GM21529 (cell line): ENCODE measurements at regions not wholly inside any gene's neighbourhood (a gene's known extent, or its start where the extent isn't known, plus 50 kb on each side); places are given as distances from the start of the nearest gene placed in this dataset.
"Not testable (repeated sequence)": the region's sequence is repeated elsewhere in the genome, so short reads cannot be mapped to it uniquely, and the experiment has no call there.

Source experiments
- ATAC-seq: cut with Tn5 transposase; IDR thresholded peaks from one replicate; pipeline ENCODE4 v1.9.1; 2021; ENCODE audit not compliant: unreplicated experiment

DNA sequence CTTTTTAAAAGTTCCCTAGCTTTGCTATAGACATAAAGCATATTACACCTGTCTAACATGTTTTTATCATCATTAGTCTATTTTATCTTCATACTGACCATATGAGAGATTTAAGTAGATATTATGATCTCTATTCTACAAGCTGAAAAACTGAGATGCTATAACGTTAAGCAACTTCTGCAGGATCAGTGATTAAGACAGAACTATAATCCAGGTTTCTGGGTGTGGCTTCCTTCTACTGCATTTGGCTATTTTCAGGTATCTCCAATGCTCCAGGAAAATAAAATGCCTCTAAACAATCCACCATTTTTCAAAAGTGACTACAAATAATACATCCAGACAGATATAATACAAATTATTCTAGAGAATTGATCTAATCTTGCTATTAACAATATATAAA, 53.4 kb downstream of the RGS2 start:
- no peak for ATAC-seq

- ATAC-seq = no peak
Observed at GRCh38 chr1:192866241-192866868, 57.5 kb downstream of the RGS2 start.

DNA sequence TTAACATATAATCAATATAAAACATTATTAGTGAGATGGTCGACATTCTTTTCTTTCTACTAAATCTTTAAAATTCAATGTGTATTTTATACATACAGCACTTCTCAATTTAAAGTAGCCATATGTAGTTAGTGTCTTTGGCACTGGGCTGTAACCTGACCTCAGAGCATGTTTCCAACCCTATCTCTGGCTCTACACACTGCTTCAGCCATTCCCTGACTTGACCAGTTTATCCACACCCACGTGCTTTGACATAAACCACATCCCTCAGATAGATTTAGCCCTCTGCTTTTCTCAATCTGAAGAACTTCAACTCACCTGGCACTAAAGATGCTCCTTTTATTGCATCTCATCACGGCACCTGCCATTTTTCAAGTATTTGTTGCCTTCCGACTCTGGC, 58.3 kb downstream of the RGS2 start:
- no peak for ATAC-seq

DNA sequence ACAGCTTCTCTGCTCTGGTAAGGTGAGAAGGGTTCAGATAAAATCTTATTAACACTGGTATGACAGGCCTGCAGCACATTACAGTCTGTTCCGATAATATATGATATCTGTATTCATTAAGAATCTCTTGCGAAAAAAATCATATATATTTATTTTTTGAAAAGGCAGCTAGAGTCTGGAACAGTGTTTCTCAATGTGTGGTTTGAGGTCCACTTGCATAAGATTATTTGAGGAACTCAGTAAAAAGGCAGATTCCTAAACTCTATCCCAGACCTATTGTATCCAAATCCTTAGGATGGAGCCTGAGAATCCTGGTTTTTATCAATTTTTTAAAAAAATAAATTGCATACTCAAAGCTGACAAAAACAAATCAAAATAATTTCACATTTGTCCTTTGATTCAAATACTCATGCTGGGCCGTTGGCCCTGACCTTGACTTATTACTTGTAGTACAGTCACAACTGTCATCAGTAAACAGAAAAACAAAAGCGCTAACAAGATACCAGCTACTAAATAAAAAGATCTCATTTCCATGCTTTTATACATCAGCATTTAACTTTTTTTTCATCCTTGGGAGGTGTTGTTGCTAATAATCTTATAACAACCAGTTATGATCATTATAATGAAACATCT, 60.6 kb downstream of the RGS2 start:
- no peak for ATAC-seq

DNA sequence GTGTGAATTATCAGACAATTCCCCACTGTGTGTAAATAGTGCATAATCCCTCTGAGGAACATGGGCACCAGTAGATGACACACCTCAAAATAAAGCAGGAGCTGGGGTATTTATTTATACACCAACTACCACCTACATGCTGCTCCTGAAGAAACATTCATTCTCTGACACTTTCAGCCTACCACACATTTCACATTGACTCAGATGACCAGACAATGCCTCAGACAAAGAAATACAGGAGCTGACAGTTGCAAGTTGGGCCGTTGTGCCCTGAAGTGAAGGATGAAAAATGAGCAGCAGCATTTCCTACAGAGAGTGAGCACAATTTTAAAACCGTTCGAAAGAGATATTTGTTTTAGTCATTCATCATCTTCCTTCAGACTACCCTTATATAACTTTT, 63.2 kb downstream of the RGS2 start:
- ATAC-seq = no peak

- no peak for ATAC-seq
Observed at GRCh38 chr1:192873836-192874235, 65.0 kb downstream of the RGS2 start.

- ATAC-seq = no peak
Observed at GRCh38 chr1:192876633-192877032, 67.8 kb downstream of the RGS2 start.

DNA sequence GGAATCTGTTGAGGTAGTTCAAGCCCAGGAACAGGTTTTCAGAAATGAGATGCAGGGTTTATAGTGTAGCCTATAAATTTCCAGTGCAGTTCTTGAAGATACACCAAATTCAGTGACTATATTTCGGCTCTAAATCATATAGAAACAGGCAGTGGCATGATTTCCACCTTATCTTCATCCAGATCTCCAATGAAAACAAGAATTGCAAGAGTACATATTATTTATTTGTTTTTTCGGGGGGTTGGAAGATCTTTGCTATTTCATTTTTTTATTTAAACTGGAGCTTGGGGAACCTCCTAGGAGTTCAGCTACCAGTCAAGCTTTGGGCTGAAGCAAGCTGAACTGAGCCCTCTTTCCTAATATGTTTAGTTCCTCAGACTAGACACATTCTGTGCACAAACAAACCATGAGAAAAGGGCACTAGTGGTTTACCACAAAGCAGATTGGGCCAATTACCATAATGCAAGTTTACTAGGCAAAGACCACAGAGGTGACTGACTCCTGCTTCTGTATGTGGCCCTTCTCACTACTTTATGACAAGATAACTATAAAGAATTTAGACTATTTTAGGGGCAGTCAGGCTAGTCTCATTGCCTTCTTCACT, 68.5 kb downstream of the RGS2 start:
- ATAC-seq = no peak

GRCh38 chr1:192878249-192878648, 69.4 kb downstream of the RGS2 start:
- no peak for ATAC-seq

- no peak for ATAC-seq
Observed at GRCh38 chr1:192879406-192879805, 70.6 kb downstream of the RGS2 start.

DNA sequence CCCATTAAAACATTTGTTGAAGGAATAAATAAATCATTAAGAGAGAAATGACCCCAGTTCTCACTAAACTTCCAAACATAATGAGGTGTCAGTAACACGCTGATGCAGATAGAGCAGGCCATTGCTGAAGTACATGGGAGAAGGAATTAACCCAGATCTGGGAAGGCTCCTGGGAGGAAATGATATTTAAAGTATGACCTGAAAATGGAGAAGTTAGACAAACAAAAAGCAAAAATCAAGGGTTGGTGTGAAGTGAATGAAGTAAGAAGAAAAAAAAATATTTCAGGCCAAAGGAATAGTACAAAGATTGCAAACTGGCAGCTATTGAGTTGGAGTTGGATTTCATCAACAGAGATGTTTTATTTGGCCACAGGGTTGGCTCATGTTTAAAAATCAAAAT, 71.4 kb downstream of the RGS2 start:
- no peak for ATAC-seq

DNA sequence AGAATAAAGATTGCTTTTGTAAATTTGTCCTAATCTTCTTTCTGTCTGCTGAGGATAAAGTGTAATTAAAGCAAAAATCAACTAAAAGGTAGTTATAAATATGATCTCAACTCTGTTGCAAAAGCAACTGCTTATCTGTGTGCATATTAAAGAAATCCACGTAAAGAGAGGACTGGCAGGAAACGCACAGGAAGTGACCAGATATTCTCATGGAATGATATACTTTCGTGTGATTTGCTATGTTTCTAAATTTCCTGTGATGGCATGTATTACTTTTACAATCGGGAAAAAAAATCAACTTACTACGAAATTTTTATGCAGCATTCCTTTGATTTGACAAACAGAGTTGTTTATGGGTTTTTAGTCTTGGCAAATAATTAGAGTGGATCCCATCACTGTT, 75.4 kb downstream of the RGS2 start:
- ATAC-seq = no peak

DNA sequence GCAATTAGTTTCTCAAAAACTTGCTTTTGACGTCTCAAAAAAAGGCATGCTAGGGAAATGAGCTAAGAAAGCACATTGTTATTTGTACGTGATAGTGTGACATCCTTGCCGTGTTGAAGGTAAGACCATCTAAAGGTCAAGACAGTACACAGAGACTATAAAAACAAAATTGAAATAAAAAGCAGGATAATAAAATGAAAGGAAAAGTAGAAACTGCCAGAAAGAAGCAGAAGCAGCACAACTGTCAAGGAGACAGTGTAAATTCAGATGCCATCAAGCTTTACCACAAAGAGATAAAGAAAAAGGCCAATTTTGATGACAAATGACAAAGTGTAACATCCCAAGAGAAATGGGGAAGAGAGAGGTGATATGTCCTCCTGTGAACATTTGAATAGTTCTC, 76.5 kb downstream of the RGS2 start:
- not testable (repeated sequence) for ATAC-seq

- ATAC-seq = no peak
Observed at GRCh38 chr1:192887426-192887825, 78.6 kb downstream of the RGS2 start.

- no peak for ATAC-seq
Observed at GRCh38 chr1:192888574-192888973, 79.7 kb downstream of the RGS2 start.

- ATAC-seq = no peak
Observed at GRCh38 chr1:192889082-192889481, 80.2 kb downstream of the RGS2 start.

GRCh38 chr1:192890134-192890533, 81.3 kb downstream of the RGS2 start:
- no peak for ATAC-seq

GRCh38 chr1:192892934-192893333, 84.1 kb downstream of the RGS2 start:
- no peak for ATAC-seq

GRCh38 chr1:192895487-192895886, 86.6 kb downstream of the RGS2 start:
- not testable (repeated sequence) for ATAC-seq

DNA sequence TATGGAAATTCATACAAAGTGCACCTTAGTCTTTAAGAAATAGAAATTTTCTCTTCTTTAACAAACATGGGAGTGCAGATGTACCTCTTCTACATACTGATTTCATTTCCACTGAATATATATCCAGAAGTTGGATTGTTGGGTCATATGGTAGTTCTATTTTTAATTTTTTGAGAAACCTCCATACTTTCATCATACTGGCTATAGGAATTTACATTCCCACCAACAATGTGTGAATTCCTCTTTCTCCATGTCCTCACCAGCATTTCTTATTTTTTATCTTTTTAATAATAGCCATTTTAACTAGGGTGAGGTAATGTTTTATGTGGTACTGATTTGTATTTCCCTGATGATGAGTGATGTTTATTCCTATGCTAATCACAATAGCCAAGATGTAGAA, 87.5 kb downstream of the RGS2 start:
- ATAC-seq = no peak

DNA sequence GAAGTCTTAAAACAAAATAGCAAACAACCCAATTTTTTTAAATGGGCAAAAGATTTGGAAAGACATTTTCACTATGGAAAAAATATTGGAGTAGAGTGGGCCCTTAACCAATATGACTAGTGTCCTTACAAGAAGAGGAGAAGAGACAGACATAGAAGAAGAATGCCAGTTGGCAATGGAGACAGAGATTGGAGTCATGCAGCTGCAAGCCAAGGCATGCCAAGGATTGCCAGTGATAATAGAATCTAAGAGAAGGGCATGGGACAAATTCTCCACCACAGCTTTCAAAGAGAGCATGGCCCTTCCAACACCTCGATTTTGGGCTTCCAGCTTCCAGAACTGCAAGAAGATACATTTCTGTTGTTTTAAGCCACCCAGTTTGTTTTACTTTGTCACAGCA, 92.7 kb downstream of the RGS2 start:
- ATAC-seq = no peak

- no peak for ATAC-seq
Observed at GRCh38 chr1:192903142-192903541, 94.3 kb downstream of the RGS2 start.

- ATAC-seq = no peak
Observed at GRCh38 chr1:192904438-192904895, 95.6 kb downstream of the RGS2 start.
